Muscle of arm (tissue), 1 donor: ENCODE measurements at regions not wholly inside any gene's neighbourhood (a gene's known extent, or its start where the extent isn't known, plus 50 kb on each side); places are given as distances from the start of the nearest gene placed in this dataset.

Experiments
- DNase-seq: peaks from one replicate; pipeline ENCODE4 v3.0.0-alpha.2; 2013

- peak; percentile 43 for DNase-seq
Measured at GRCh38 chr4:10753336-10753735, 68.8 kb upstream of the CLNK start.

DNA sequence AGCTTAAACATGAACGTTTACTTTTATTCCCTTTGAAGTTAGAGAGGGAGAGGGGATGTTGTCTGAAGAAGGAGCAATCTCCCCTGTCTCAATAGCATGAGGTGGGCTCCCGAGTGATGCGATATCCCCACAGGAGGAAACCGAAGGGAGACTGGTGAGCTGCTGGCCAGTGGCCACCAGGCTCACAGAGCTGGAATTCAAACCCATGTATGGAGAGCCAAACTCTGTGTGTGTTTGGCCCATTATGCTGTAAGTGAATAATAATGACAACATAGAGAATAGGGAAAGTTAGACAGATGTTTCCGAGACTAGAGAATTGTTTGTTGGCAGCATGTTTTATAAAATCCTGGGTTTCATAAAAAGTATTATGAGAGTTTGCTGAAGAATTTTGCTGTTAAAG lies 66.1 kb upstream of the CLNK start:
- DNase-seq, result peak; percentile 71

DNA sequence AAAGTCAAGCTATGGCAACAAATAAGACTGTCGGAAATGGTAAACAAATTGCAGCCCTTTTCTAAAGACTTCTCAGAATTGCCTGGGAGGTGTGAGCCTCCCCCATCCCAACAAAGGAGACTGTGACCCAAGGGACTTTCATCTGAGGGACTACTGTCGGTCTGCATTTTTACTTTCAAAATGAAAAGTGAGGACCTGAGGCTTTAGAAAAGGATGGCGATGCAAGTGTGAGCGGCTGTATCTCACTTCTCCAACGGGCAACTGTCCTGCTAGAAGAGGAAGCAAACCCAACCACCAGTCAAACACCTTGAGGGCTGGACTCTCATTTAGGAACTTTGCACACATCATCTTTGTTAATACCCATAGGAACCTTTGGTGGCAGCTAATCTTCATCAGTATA lies 62.6 kb upstream of the CLNK start:
- DNase-seq, result no peak

GRCh38 chr4:10746371-10747171 lies 62.0 kb upstream of the CLNK start:
- DNase-seq, result peak; percentile 16

DNA sequence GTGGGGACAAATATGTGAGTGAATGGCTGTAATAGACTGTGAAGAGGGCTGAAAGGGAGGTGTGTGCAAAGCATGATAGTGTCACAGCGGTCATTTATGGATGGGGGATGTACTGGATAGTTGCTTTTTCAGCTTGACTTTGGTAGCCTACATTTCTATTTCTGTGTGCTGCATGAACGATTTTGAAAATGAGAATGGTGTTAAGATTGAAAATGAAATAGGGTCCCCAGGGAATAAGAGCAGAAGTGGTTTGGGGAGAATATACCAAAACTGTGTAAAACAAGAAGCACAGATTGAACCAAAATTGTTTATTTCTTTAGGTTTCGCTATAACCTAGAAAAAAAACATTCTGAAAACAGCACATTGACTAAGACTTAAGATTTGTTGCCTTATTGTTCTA lies 58.8 kb upstream of the CLNK start:
- DNase-seq, result no peak

- DNase-seq, result no peak
Measured at GRCh38 chr4:10741961-10742699, 57.6 kb upstream of the CLNK start.

GRCh38 chr4:10740891-10741620 lies 56.5 kb upstream of the CLNK start:
- DNase-seq, result no peak

DNA sequence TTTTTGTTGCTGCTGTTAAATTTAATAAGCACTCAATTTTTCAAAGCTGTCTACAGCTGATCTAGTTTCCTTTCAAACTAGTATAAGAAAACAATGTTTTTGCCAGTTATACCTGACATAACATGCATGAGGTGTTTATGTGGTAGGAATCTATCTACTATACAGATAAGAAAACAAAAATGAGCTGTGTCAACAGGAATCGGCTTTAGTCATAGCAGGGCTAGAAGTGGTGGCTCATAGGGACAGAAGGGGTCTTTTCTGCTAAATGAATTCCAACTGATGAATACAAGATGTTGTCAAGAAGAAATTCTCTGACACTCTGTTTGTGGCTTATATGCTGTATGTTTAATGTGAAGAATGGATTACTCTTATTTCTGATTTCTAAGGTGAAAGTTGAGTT lies 55.7 kb upstream of the CLNK start:
- DNase-seq, result no peak

DNA sequence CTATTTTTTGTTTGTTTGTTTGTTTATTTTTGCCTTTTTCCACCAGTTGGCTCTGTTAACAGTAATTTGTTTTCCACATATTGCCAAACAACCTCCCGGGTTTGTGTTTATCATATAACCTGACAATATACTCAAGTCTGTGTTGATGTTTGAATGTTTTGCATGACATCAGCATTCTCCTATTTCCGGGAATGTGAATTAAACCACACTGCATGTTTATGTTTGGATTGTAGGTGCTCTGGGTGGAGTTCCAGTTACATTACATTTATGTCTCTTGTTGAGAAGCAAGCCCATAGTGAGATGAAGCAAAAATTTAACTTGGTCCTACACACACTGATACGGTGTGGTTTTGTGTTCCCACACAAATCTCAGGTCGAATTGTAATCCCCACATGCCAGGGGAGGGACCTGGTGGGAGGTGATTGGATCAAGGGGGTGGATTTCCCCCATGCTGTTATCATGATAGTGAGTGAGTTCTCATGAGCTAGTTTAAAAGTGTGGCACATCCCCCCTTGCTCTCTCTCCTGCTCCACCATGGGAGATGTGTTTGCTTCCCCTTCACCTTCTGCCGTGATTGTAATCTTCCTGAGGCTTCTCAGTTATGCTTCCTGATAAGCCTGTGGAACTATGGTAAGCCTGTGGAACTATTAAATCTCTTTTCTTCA lies 54.4 kb upstream of the CLNK start:
- no peak for DNase-seq

DNA sequence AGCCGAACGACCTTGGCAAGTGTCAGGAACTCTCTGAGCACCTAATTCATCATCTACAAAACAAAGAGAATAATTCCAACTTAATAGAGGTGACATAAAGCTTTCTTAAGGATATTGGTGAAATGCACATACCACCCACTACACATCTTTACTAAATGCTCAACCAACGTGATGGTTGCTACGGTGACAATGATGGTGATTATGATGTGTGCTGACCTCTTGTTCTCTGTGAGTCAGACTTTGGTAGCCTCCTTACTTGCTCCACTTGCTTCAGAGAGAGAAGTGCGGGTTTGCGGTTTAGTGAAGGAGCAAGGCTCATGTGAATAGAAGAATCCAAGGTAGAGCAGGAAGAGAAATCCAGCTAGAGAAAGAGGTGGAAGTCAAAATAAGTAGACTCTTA lies 52.8 kb upstream of the CLNK start:
- DNase-seq, result no peak

DNA sequence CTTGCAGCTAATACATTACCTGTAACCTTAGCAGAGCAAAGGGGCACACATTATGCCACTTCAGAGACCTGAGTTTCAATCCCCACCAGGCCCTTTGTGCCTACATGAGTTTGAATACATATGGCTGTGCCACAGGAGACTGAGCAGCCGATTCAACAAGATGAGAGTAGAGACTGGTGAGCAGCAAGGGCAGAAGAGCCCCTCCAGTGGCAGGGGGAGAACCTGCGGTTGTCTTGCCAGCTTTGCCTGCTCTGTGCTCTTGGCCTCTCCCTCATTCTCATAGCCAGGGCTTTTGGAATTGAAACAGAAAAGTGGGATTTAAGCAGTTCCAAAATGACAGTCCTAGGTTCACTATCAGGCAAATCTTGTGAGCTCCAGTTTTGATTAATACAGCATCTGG lies 52.3 kb upstream of the CLNK start:
- DNase-seq, result no peak

DNA sequence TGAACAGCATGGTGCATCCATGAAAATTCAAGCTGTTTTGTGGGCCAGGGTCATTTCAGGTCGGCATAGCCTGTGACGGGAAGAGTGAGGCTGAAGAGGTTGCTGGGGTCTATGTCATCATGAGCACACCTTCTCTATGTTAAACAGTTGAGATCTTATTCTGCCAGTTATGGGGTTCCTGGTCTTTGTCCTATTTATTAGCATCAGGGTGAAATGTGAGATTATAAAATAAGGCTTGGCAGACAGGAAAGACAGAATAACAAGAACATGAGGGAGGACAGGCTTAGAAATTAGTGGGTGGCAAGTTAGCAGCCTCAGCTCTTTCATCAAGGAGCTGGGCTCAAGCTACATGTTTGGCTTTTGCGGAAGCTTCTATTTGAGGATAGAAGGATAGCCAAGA lies 51.7 kb upstream of the CLNK start:
- no peak for DNase-seq

DNA sequence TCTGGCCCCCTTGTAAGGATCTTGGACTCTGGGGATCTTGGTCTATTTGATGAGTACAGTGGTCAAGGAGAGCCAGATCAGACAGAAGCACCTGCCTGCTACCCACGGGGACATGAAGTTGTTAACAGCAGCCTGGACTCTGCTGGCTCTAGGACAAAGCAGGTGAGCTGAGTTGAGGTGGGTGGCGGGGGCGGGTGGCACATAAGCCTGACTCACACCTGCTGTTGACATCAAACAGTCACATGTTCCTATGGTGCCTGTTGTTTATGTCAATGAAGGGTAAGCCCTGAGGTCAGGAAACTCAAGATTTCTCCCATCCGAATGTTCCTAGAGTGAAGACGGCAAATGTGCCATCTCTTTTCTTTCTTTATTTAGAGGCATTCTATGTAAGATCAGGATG lies 50.1 kb upstream of the CLNK start:
- DNase-seq, result no peak
